ENCODE measurements at regions not wholly inside any gene's neighbourhood (a gene's known extent, or its start where the extent isn't known, plus 50 kb on each side); places are given as distances from the start of the nearest gene placed in this dataset.

DNA sequence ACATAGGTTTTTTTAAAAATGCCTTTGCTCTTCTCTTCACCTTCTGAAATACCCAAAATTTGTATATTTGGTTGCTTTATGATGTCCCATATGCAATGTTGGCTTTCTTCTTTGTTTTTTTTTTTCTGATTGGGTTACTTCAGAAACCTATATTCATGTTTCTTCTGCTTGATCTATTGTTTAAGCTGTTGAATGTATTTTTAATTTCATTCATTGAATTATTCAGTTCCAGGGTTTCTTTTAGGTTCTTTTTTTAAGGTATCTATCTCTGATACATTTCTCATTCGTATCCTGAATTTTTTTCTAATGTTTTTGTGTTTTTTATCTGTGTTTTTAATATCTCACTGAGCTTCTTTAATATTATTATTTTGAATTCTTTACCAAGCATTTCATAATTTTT is 221.0 kb upstream of the MTPN start:
- Mint-ChIP-seq H3K27me3 (ENCODE audit: unreplicated experiment) (no peaks in the 10 kb centered on the region), H3K27ac (ENCODE audit: unreplicated experiment) (no peak overlapping the region), H3K4me1 (ENCODE audit: low read depth, unreplicated experiment) (no peaks in the 10 kb centered on the region), H3K4me3 (ENCODE audit: low read depth, unreplicated experiment) (no peak overlapping the region), H3K36me3 (ENCODE audit: insufficient read depth, unreplicated experiment) (no peaks in the 10 kb centered on the region), H3K9me3 (ENCODE audit: low read depth, unreplicated experiment) (peaks cover 19% of the 10 kb centered on the region)
- no peak for DNase-seq
- no TSS peak for BruUV-seq (replicated peaks)
- intact Hi-C loops (cut with micrococcal nuclease; ENCODE audit: unreplicated experiment), result no loop called here
- CTCF ChIA-PET, result no interaction called here
- TF ChIP-seq, protein P1, sequence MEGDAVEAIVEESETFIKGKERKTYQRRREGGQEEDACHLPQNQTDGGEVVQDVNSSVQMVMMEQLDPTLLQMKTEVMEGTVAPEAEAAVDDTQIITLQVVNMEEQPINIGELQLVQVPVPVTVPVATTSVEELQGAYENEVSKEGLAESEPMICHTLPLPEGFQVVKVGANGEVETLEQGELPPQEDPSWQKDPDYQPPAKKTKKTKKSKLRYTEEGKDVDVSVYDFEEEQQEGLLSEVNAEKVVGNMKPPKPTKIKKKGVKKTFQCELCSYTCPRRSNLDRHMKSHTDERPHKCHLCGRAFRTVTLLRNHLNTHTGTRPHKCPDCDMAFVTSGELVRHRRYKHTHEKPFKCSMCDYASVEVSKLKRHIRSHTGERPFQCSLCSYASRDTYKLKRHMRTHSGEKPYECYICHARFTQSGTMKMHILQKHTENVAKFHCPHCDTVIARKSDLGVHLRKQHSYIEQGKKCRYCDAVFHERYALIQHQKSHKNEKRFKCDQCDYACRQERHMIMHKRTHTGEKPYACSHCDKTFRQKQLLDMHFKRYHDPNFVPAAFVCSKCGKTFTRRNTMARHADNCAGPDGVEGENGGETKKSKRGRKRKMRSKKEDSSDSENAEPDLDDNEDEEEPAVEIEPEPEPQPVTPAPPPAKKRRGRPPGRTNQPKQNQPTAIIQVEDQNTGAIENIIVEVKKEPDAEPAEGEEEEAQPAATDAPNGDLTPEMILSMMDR (IDR thresholded peaks at IDR 0.05; ENCODE audit: unreplicated experiment), result no peak

DNA sequence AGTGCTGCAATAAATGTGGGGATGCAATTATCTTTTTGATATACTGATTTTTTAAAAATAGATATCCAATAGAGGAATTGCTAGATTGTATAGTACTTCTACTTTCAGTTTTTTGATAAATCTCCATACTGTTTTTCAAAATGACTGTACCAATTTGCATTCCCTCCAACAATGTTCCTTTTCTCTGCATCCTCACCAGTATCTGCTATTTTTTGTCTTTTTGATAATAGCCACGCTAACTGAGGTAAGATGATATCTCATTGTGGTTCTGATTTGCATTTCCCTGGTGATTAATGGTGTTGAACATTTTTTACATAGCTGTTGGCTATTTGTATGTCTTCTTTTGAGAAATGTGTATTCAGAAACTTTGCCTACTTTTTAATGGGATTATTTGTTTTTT is 217.7 kb upstream of the MTPN start:
- intact Hi-C loops (cut with micrococcal nuclease; ENCODE audit: unreplicated experiment), result no loop called here
- Mint-ChIP-seq H3K4me3 (ENCODE audit: low read depth, unreplicated experiment) (no peak overlapping the region), H3K27ac (ENCODE audit: unreplicated experiment) (no peak overlapping the region), H3K36me3 (ENCODE audit: insufficient read depth, unreplicated experiment) (no peaks in the 10 kb centered on the region), H3K27me3 (ENCODE audit: unreplicated experiment) (no peaks in the 10 kb centered on the region), H3K9me3 (ENCODE audit: low read depth, unreplicated experiment) (peaks cover 21% of the 10 kb centered on the region), H3K4me1 (ENCODE audit: low read depth, unreplicated experiment) (no peaks in the 10 kb centered on the region)
- TF ChIP-seq, protein P1 (IDR thresholded peaks at IDR 0.05; ENCODE audit: unreplicated experiment), result no peak
- CTCF ChIA-PET, result no interaction called here
- no TSS peak for BruUV-seq (replicated peaks)
- DNase-seq, result no peak

DNA sequence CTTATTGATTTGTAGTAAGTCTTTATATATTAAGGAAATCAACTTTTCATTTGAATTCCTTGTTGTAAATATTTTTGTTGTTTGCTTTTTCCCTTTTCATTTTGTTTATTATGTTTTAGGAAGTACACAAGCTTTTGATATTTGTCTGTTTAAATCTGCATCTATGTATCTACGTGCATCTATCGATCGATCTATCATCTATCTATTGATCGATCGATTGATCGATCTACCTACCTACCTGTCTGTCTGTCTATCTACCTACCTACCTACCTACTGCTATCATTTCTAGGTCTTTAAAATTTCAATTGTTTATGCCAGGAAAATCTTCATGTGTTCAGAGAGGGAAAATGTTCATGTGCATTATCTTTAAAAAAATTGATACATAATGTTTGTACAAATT is 216.8 kb upstream of the MTPN start:
- no peak for DNase-seq
- Mint-ChIP-seq H3K27ac (ENCODE audit: unreplicated experiment) (no peak overlapping the region), H3K27me3 (ENCODE audit: unreplicated experiment) (no peaks in the 10 kb centered on the region), H3K9me3 (ENCODE audit: low read depth, unreplicated experiment) (peaks cover 19% of the 10 kb centered on the region), H3K36me3 (ENCODE audit: insufficient read depth, unreplicated experiment) (no peaks in the 10 kb centered on the region), H3K4me1 (ENCODE audit: low read depth, unreplicated experiment) (no peaks in the 10 kb centered on the region), H3K4me3 (ENCODE audit: low read depth, unreplicated experiment) (no peak overlapping the region)
- CTCF ChIA-PET, result no interaction called here
- intact Hi-C loops (cut with micrococcal nuclease; ENCODE audit: unreplicated experiment), result no loop called here
- TF ChIP-seq, protein P1 (IDR thresholded peaks at IDR 0.05; ENCODE audit: unreplicated experiment), result no peak
- BruUV-seq (replicated peaks), result no TSS peak

DNA sequence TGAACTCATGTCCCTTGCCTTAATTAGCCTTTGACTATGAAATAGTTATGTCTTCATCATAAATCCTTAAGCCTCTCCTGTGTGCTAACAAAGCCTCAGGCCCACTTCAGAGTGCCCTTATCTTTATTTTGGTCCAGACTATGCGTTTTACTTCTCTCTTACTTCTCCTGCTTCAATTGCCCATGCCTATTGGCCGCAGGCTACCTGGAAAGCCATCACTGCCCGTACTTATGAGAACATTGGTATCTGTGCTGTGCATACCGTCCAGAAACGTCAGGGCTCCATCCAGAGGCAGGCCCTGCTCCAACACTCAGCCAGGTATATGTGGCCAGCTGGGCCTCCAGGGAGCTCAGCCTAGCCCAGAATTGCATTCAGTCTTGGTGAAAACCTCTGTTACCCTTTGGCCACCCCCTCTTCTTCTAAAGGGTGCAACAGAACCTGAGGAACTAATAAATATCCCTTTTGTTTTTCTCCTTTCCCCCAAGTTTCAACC is 212.4 kb upstream of the MTPN start:
- CTCF ChIA-PET, result no interaction called here
- H3K9me3 Mint-ChIP-seq (ENCODE audit: low read depth, unreplicated experiment), result peaks cover 13% of the 10 kb centered on the region
- no peaks in the 10 kb centered on the region for H3K4me1 Mint-ChIP-seq (ENCODE audit: low read depth, unreplicated experiment)
- H3K27ac Mint-ChIP-seq (ENCODE audit: unreplicated experiment), result no peak overlapping the region
- intact Hi-C loops (cut with micrococcal nuclease; ENCODE audit: unreplicated experiment), result no loop called here
- H3K27me3 Mint-ChIP-seq (ENCODE audit: unreplicated experiment), result no peaks in the 10 kb centered on the region
- no TSS peak for BruUV-seq (replicated peaks)
- TF ChIP-seq, protein P1 (IDR thresholded peaks at IDR 0.05; ENCODE audit: unreplicated experiment), result no peak
- H3K36me3 Mint-ChIP-seq (ENCODE audit: insufficient read depth, unreplicated experiment), result no peaks in the 10 kb centered on the region
- no peak for DNase-seq
- no peak overlapping the region for H3K4me3 Mint-ChIP-seq (ENCODE audit: low read depth, unreplicated experiment)
